ENCODE measurements at regions not wholly inside any gene's neighbourhood (a gene's known extent, or its start where the extent isn't known, plus 50 kb on each side); places are given as distances from the start of the nearest gene placed in this dataset.

- peak in 1 of 2 donors; percentile 76 for ATAC-seq (ENCODE audit: low FRiP score in 2 of 2)
These were observed 330.0 kb upstream of the PMFBP1 start for GRCh38 chr16:72501739-72502593.

GRCh38 chr16:72500545-72500944, 328.6 kb upstream of the PMFBP1 start:
- no peaks in the 10 kb centered on the region for H3K4me1 ChIP-seq
- no peaks in the 10 kb centered on the region for H3K27me3 ChIP-seq
- DNase-seq (no peak), ATAC-seq (ENCODE audit: low FRiP score in 2 of 2) (no peak)
- H3K9me3 ChIP-seq, result no peaks in the 10 kb centered on the region
- no peak overlapping the region for H3K27ac ChIP-seq
- H3K4me3 ChIP-seq, result no peak overlapping the region
- no peaks in the 10 kb centered on the region for H3K36me3 ChIP-seq
- 88 to 89% methylated on average over 5 of the region's 5 CpGs for WGBS, 2 donors
- TF ChIP-seq POLR2A (IDR thresholded peaks at IDR 0.05) (no peak), CTCF (IDR thresholded peaks at IDR 0.05) (no peak), POLR2AphosphoS5 (IDR thresholded peaks at IDR 0.05) (no peak), EP300 (IDR thresholded peaks at IDR 0.05) (no peak)

More at GRCh38 chr16:72501739-72502593, 330.0 kb upstream of the PMFBP1 start:
- DNase-seq, result no peak
- Histone ChIP-seq H3K4me3 (no peak overlapping the region), H3K27me3 (no peaks in the 10 kb centered on the region), H3K36me3 (no peaks in the 10 kb centered on the region), H3K4me1 (no peaks in the 10 kb centered on the region), H3K27ac (no peak overlapping the region), H3K9me3 (no peaks in the 10 kb centered on the region)
- TF ChIP-seq POLR2A (IDR thresholded peaks at IDR 0.05), result no peak
- no peak for TF ChIP-seq EP300 (IDR thresholded peaks at IDR 0.05)
- no peak for TF ChIP-seq POLR2AphosphoS5 (IDR thresholded peaks at IDR 0.05)
- TF ChIP-seq CTCF (IDR thresholded peaks at IDR 0.05), result peak; percentile 9 to 56 (median 44)
- 81 to 82% methylated on average over 3 of the region's 3 CpGs for WGBS, 2 donors

GRCh38 chr16:72493716-72494415, 321.9 kb upstream of the PMFBP1 start:
- no peaks in the 10 kb centered on the region for H3K9me3 ChIP-seq
- ATAC-seq (ENCODE audit: low FRiP score in 2 of 2) (no peak), DNase-seq (no peak)
- no peaks in the 10 kb centered on the region for H3K4me1 ChIP-seq
- H3K27ac ChIP-seq, result no peak overlapping the region
- H3K4me3 ChIP-seq, result no peak overlapping the region
- 84 to 87% methylated on average over 9 of the region's 9 CpGs for WGBS, 2 donors
- no peak for TF ChIP-seq POLR2AphosphoS5 (IDR thresholded peaks at IDR 0.05)
- TF ChIP-seq POLR2A (IDR thresholded peaks at IDR 0.05), result no peak
- no peak for TF ChIP-seq CTCF (IDR thresholded peaks at IDR 0.05)
- no peak for TF ChIP-seq EP300 (IDR thresholded peaks at IDR 0.05)
- no peaks in the 10 kb centered on the region for H3K27me3 ChIP-seq
- no peaks in the 10 kb centered on the region for H3K36me3 ChIP-seq

- no peak for DNase-seq
- ATAC-seq (ENCODE audit: low FRiP score in 2 of 2), result no peak
- no peak overlapping the region for H3K4me3 ChIP-seq
- 93 to 95% methylated on average over 1 of the region's 1 CpG for WGBS, 2 donors
- no peak for TF ChIP-seq EP300 (IDR thresholded peaks at IDR 0.05)
- TF ChIP-seq POLR2AphosphoS5 (IDR thresholded peaks at IDR 0.05), result no peak
- no peak for TF ChIP-seq CTCF (IDR thresholded peaks at IDR 0.05)
- TF ChIP-seq POLR2A (IDR thresholded peaks at IDR 0.05), result no peak
- H3K36me3 ChIP-seq, result no peaks in the 10 kb centered on the region
- H3K4me1 ChIP-seq, result no peaks in the 10 kb centered on the region
- H3K27me3 ChIP-seq, result no peaks in the 10 kb centered on the region
- H3K9me3 ChIP-seq, result no peaks in the 10 kb centered on the region
- no peak overlapping the region for H3K27ac ChIP-seq
These were observed 315.3 kb upstream of the PMFBP1 start for GRCh38 chr16:72487283-72487682.

All from upper lobe of left lung (tissue), 6 donors.